HepG2 (cell line): ENCODE measurements at regions not wholly inside any gene's neighbourhood (a gene's known extent, or its start where the extent isn't known, plus 50 kb on each side); places are given as distances from the start of the nearest gene placed in this dataset.

Experiments
- BHLHE40 ChIP-seq: IDR thresholded peaks from 2 replicates; pipeline ENCODE4 v1.6.1; 2011; ENCODE audit warnings: low read length, improper control_type of control experiment
- CEBPG ChIP-seq: IDR thresholded peaks from 2 replicates; pipeline ENCODE4 v1.6.1; 2016
- HDAC2 ChIP-seq: sonication (generic); formaldehyde crosslinking; IDR thresholded peaks from 2 replicates; pipeline ENCODE4 v1.4.0; 2020; ENCODE audit warnings: missing genetic modification reagents
- HMGXB4 ChIP-seq, 2 experiments: sonication (generic) in 1 of 2; formaldehyde crosslinking in 1 of 2; IDR thresholded peaks; 2 replicates each; pipeline versions ENCODE4 v1.4.0 to v1.6.1; 2018 to 2020; ENCODE audit warnings: missing genetic modification reagents in 2 of 2, borderline replicate concordance in 1 of 2, low read depth in 1 of 2, mild to moderate bottlenecking in 1 of 2, missing biosample characterization in 1 of 2
- KDM2A ChIP-seq: sonication (generic); formaldehyde crosslinking; IDR thresholded peaks from 2 replicates; pipeline ENCODE4 v1.4.0; 2020; ENCODE audit warnings: low read depth, missing genetic modification reagents, borderline replicate concordance
- MED1 ChIP-seq: sonication (generic); formaldehyde crosslinking; IDR thresholded peaks from 2 replicates; pipeline ENCODE4 v1.4.0; 2020; ENCODE audit warnings: missing genetic modification reagents
- PRPF4 ChIP-seq: fragments of 200-400 bp; formaldehyde crosslinking; IDR thresholded peaks from 2 replicates; pipeline ENCODE4 v1.6.1; 2016; ENCODE audit warnings: low read length, low read depth; ENCODE audit not compliant: poor library complexity, severe bottlenecking
- ZFY ChIP-seq: sonication (generic); formaldehyde crosslinking; IDR thresholded peaks from 2 replicates; pipeline ENCODE4 v1.4.0; 2020; ENCODE audit warnings: missing genetic modification reagents
- ZNF124 ChIP-seq: sonication (generic); formaldehyde crosslinking; IDR thresholded peaks from 2 replicates; pipeline ENCODE4 v1.4.0; 2020; ENCODE audit warnings: missing genetic modification reagents
- ZNF138 ChIP-seq: sonication (generic); formaldehyde crosslinking; IDR thresholded peaks from 2 replicates; pipeline ENCODE4 v1.5.0; 2020; ENCODE audit warnings: mild to moderate bottlenecking, low read depth, missing genetic modification reagents
- ZNF224 ChIP-seq: sonication (generic); formaldehyde crosslinking; IDR thresholded peaks from 2 replicates; pipeline ENCODE4 v1.5.0; 2020; ENCODE audit warnings: mild to moderate bottlenecking, missing genetic modification reagents
- ZNF264 ChIP-seq: sonication (generic); formaldehyde crosslinking; IDR thresholded peaks from 2 replicates; pipeline ENCODE4 v1.4.0; 2020; ENCODE audit warnings: missing genetic modification reagents
- ZNF646 ChIP-seq: sonication (generic); formaldehyde crosslinking; IDR thresholded peaks from 2 replicates; pipeline ENCODE4 v1.9.0; 2021; ENCODE audit warnings: mild to moderate bottlenecking, missing genetic modification reagents
- TF ChIP-seq, protein P1 (sequence below): sonication (generic); formaldehyde crosslinking; IDR thresholded peaks from 2 replicates; pipeline ENCODE4 v1.4.0; 2020; ENCODE audit warnings: missing genetic modification reagents, borderline replicate concordance
- TF ChIP-seq, protein P2 (sequence below): sonication (generic); formaldehyde crosslinking; IDR thresholded peaks from 2 replicates; pipeline ENCODE4 v1.8.0; 2022; ENCODE audit warnings: mild to moderate bottlenecking, missing genetic modification reagents, moderate library complexity

- TF ChIP-seq HMGXB4 (CRISPR knock-in tag; IDR thresholded peaks at IDR 0.05; ENCODE audit: borderline replicate concordance in 1 of 2, low read depth in 1 of 2) = peak; percentile 90 to 93; a peak in 3 of 4 replicates
- peak; percentile 97 for TF ChIP-seq MED1 (CRISPR knock-in tag)
- TF ChIP-seq PRPF4 = no peak
- TF ChIP-seq KDM2A (CRISPR knock-in tag) = peak; percentile 78
- peak; percentile 98 for TF ChIP-seq HDAC2 (CRISPR knock-in tag)
- TF ChIP-seq ZNF124 (CRISPR knock-in tag) = peak; percentile 96; the same call in 1 of the 2 replicates
- TF ChIP-seq ZNF224 (CRISPR knock-in tag) = peak; percentile 78; the same call in 1 of the 2 replicates
- peak; percentile 97 for TF ChIP-seq ZNF264 (CRISPR knock-in tag)
- peak; percentile 62; the same call in 1 of the 2 replicates for TF ChIP-seq ZNF646 (CRISPR knock-in tag)
- TF ChIP-seq, protein P1, sequence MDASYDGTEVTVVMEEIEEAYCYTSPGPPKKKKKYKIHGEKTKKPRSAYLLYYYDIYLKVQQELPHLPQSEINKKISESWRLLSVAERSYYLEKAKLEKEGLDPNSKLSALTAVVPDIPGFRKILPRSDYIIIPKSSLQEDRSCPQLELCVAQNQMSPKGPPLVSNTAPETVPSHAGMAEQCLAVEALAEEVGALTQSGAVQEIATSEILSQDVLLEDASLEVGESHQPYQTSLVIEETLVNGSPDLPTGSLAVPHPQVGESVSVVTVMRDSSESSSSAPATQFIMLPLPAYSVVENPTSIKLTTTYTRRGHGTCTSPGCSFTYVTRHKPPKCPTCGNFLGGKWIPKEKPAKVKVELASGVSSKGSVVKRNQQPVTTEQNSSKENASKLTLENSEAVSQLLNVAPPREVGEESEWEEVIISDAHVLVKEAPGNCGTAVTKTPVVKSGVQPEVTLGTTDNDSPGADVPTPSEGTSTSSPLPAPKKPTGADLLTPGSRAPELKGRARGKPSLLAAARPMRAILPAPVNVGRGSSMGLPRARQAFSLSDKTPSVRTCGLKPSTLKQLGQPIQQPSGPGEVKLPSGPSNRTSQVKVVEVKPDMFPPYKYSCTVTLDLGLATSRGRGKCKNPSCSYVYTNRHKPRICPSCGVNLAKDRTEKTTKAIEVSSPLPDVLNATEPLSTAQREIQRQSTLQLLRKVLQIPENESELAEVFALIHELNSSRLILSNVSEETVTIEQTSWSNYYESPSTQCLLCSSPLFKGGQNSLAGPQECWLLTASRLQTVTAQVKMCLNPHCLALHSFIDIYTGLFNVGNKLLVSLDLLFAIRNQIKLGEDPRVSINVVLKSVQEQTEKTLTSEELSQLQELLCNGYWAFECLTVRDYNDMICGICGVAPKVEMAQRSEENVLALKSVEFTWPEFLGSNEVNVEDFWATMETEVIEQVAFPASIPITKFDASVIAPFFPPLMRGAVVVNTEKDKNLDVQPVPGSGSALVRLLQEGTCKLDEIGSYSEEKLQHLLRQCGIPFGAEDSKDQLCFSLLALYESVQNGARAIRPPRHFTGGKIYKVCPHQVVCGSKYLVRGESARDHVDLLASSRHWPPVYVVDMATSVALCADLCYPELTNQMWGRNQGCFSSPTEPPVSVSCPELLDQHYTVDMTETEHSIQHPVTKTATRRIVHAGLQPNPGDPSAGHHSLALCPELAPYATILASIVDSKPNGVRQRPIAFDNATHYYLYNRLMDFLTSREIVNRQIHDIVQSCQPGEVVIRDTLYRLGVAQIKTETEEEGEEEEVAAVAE (CRISPR knock-in tag) = peak; percentile 89; the same call in 1 of the 2 replicates
- TF ChIP-seq ZNF138 = 0 out of 2 replicates have a peak, but pooled peaks have one; percentile 67
- TF ChIP-seq, protein P2, sequence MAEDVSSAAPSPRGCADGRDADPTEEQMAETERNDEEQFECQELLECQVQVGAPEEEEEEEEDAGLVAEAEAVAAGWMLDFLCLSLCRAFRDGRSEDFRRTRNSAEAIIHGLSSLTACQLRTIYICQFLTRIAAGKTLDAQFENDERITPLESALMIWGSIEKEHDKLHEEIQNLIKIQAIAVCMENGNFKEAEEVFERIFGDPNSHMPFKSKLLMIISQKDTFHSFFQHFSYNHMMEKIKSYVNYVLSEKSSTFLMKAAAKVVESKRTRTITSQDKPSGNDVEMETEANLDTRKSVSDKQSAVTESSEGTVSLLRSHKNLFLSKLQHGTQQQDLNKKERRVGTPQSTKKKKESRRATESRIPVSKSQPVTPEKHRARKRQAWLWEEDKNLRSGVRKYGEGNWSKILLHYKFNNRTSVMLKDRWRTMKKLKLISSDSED (CRISPR knock-in tag) = no peak
- TF ChIP-seq ZFY (CRISPR knock-in tag) = peak; percentile 63
- 0 out of 2 replicates have a peak, but pooled peaks have one; percentile 16 for TF ChIP-seq BHLHE40
- TF ChIP-seq CEBPG (CRISPR knock-in tag) = peak; percentile 100
Measured at GRCh38 chr12:93127582-93128331, 198.7 kb upstream of the EEA1 start (continued).
